TTC549 (cell line): ENCODE measurements at regions not wholly inside any gene's neighbourhood (a gene's known extent, or its start where the extent isn't known, plus 50 kb on each side); places are given as distances from the start of the nearest gene placed in this dataset.

ENCODE experiments used
- FAIRE-seq: peaks from 2 replicates; lab custom pipeline; 2012; peaks lifted over from hg19 to GRCh38; lab: Jason Lieb, UNC

DNA sequence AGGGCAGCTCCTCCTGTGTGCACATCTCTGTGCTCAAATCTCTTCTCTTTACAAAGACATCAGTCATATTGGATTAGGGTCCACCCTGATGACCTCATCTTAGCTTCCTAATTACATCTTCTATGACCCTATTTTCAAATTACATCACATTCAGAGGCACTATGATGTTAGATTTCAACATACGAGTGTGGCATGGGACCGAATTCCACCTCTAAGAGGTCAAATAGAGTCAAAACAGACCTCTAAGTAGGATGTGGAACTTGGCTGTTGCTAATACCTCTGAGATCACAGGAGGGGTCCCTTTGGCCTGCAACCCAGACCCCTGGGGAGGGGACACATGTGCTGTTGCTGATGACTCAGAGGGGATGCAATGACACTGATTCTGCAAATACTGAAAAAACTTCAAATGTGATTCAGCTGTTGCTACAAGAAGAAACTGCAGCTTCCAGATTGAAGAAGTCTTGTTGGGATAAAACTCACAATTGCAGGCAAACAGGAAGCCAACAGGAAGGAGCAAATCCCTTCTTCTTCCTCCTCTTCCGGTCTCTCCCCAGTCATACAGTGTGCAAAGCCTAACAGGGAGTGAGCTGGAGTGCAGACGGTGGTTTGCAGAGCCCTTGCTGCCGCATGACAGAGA, 216.2 kb downstream of the MYLK4 start:
- no peak for FAIRE-seq

GRCh38 chr6:2531426-2532215, 219.1 kb downstream of the MYLK4 start:
- FAIRE-seq: no peak

DNA sequence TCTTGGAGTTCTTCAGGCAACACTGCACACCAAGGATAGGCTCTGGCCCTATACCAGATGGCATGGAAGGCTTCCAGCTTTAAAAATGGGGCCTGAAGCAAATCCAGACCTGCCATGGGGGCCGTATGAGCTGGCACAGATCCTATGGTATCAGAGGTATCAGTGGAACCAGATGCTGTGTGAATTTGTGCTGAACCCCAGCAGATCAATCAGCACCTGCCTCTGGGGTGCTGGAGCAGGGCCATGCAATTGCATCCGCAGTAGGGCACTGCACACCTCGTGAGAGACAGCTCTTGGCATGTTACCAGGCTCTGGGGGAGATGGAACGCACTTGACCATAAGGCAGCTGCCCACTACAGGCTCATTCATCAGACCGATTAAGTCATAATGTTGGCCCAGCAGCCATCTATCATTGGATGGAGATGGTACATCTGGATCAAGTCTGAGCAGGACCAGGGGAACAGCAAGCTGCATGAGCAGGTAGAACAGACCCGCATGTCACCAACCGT, 221.5 kb downstream of the MYLK4 start:
- no peak for FAIRE-seq

GRCh38 chr6:2528156-2528555, 222.6 kb downstream of the MYLK4 start:
- FAIRE-seq: no peak

GRCh38 chr6:2526766-2527165, 224.0 kb downstream of the MYLK4 start:
- no peak for FAIRE-seq

- FAIRE-seq: no peak
These were observed 226.6 kb downstream of the MYLK4 start for GRCh38 chr6:2524090-2524489.

DNA sequence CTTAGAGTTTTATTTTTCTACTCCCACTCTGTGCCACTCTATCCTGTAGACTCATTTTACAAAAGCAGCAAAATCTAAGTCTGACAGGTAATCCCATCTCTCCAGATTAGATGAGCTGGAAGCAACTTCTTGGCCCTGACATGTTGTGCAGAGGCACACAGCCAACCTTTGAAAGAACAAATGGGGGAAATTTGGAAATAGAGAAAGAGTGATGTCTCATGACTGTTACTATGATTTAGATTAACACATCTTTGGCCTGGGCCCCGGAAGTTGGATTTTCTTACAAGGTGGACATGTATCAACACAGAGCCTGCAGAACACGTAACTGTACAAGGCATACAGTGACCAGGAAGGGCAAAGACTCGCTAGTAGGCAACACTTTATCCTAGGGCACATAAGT, 227.7 kb downstream of the MYLK4 start:
- no peak for FAIRE-seq

GRCh38 chr6:2522521-2522920, 228.2 kb downstream of the MYLK4 start:
- no peak for FAIRE-seq

GRCh38 chr6:2517855-2518473, 232.8 kb downstream of the MYLK4 start:
- no peak for FAIRE-seq

DNA sequence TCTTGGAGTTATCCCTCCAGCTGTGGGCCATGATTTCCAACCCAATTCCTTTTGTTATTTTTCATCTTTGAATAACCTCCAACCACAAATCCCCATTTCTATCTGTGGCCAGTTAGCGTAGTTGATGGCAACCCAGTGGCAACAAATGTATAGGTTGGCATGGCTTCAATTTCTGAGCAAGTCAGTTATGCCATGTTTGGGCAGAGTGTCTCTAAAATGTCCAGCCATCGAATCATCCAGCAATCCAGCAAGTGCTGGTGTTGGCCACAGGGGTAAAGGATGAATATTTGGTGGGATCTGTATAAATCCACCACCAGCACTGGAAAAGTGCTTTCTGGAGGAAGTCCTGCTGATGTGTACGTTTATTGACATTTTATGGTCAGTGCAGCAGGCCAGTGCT, 233.3 kb downstream of the MYLK4 start:
- no peak for FAIRE-seq

GRCh38 chr6:2516059-2516458, 234.7 kb downstream of the MYLK4 start:
- FAIRE-seq: no peak

DNA sequence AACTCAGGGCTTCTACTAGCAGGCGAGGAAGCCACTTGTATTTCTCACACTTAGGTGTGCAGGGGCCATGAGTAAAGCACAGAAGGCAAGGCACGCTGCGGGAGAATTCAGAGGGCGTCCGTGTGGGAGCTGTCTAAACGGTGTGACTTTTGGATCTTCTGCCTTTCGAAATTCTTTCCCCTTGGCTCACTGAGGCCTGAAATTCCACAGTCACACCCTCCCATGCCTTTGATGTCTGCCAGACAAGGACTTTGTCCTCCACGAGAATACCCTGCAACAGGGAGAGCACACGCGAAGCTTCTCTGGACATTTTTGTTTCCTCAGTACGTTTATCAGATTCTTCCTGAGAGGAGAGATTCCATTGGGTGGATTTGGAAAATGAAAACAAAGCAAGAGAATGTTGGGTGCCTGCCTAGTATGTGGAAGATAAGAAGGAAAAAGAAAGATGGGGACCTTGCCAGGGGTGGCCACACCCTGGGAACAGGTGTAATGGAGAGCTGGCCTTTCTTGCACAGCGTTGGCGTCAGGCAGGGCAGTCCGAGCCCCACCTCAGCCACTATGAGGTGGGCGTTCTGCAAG, 235.7 kb downstream of the MYLK4 start:
- no peak for FAIRE-seq

GRCh38 chr6:2512802-2513201, 237.9 kb downstream of the MYLK4 start:
- no peak for FAIRE-seq

- no peak for FAIRE-seq
These were observed 240.4 kb downstream of the MYLK4 start for GRCh38 chr6:2510316-2510715.

DNA sequence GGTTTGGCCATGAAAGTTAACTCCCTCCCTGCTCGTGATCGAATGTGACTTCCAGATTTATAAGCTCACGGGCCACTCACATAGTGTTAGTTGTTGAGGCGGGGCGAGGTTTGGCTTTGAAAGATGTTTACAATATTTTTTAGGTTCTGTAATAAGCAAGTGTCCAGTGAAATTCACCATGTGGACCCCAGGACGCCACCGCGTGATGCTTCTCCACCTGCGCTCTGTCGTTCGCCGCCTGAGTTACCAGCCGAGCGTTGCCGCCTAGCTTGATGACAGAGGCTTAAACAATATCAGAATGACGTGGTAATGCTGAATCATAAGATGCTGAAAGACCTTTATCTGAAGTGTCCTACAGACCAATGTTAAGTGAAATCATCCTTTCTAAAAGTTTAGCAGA, 241.0 kb downstream of the MYLK4 start:
- no peak for FAIRE-seq

GRCh38 chr6:2508071-2508470, 242.7 kb downstream of the MYLK4 start:
- no peak for FAIRE-seq

DNA sequence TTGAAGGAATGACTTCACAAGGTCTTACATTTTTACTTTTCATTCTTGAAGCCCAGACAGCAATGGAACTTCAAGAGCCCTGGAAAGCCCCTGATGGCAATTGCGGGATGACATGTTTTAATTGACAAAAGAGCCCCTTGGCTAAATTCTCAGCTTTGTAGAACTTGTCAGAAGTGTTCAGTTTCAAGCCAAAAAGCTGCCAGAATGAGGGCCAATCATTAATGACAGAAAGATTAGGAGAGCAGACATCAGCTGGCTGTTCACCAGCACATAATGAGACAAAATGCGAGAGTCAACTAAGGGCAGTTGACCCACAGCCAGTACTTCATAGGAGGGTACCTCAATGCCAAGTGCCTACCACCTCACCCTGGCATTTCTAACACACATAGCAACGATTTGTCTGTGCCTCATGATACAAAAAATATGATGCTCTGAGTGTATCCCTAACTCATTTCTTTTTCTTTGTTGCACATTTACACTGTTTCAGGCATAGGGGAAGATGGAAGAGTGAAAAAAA, 243.1 kb downstream of the MYLK4 start:
- FAIRE-seq: no peak

DNA sequence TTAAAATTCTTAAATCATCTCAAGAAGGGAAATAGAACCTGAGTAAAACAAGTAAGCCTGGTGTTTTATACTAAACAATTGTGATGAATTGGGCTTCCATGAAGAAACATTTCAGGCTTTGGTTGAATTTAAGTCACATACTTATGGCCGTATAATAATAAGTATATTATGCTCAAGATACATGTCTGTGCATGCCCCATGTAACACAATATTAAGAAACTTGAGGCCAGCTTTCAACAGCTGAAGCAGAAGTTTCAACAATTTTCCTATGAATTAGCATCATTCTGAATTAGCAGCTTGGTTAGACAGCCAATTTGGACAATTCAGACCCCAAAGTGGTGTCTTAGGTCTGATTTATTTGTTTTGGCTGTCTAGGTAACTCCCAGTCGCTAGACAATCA, 243.7 kb downstream of the MYLK4 start:
- FAIRE-seq: no peak

- no peak for FAIRE-seq
These were observed 245.1 kb downstream of the MYLK4 start for GRCh38 chr6:2505624-2506023.

DNA sequence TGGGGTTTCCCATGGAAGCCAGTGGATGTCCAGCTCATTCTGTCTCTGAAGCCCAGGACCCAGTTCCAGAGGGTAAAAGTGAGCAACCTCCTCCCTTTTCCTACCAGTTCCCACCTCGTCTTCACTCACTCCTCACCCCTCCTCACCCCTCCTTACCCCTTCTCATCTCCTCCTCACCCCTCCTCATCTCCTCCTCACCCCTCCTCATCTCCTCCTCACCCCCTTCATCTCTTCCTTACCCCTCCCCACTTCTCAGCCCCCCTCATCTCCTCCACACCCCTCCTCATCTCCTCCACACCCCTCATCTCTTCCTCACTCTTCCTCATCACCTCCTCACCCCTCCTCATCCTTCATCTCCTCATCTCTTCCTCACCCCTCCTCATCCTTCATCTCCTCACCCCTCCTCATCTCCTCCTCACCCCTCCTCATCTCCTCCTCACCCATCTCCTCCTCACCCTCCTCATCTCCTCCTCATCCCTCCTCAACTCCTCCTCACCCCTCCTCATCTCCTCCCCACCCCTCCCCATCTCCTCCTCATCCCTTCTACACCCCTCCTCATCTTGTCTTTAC, 246.1 kb downstream of the MYLK4 start:
- no peak for FAIRE-seq

GRCh38 chr6:2503816-2504494, 246.8 kb downstream of the MYLK4 start:
- FAIRE-seq: no peak
